ENCODE measurements at regions not wholly inside any gene's neighbourhood (a gene's known extent, or its start where the extent isn't known, plus 50 kb on each side); places are given as distances from the start of the nearest gene placed in this dataset.
"Not testable (repeated sequence)": the region's sequence is repeated elsewhere in the genome, so short reads cannot be mapped to it uniquely, and the experiment has no call there.

- DNase-seq (ENCODE audit: extremely low spot score, insufficient read length, low read depth): no peak
- FAIRE-seq: no peak
Measured at GRCh38 chr16:64116151-64116550, 1005.7 kb downstream of the CDH11 start.

- DNase-seq (ENCODE audit: extremely low spot score, insufficient read length, low read depth): no peak
- no peak for FAIRE-seq
Measured at GRCh38 chr16:64109241-64109640, 1012.6 kb downstream of the CDH11 start.

- no peak for FAIRE-seq
- no peak for DNase-seq (ENCODE audit: extremely low spot score, insufficient read length, low read depth)
Measured at GRCh38 chr16:64102654-64103053, 1019.2 kb downstream of the CDH11 start.

- FAIRE-seq (no peak), DNase-seq (ENCODE audit: extremely low spot score, insufficient read length, low read depth) (no peak)
Measured at GRCh38 chr16:64098451-64098850, 1023.4 kb downstream of the CDH11 start.

- FAIRE-seq: no peak
- no peak for DNase-seq (ENCODE audit: extremely low spot score, insufficient read length, low read depth)
Measured at GRCh38 chr16:64096689-64097088, 1025.2 kb downstream of the CDH11 start.

GRCh38 chr16:64094992-64095634 is 1026.8 kb downstream of the CDH11 start:
- no peak for FAIRE-seq
- DNase-seq (ENCODE audit: extremely low spot score, insufficient read length, low read depth): no peak

GRCh38 chr16:64094181-64094965 is 1027.5 kb downstream of the CDH11 start:
- DNase-seq (ENCODE audit: extremely low spot score, insufficient read length, low read depth): no peak

GRCh38 chr16:64092271-64092670 is 1029.6 kb downstream of the CDH11 start:
- FAIRE-seq: no peak

More at GRCh38 chr16:64094181-64094965, 1027.5 kb downstream of the CDH11 start:
- FAIRE-seq: no peak

GRCh38 chr16:64090327-64090726 is 1031.5 kb downstream of the CDH11 start:
- DNase-seq (ENCODE audit: extremely low spot score, insufficient read length, low read depth) (no peak), FAIRE-seq (no peak)

More at GRCh38 chr16:64092271-64092670, 1029.6 kb downstream of the CDH11 start:
- no peak for DNase-seq (ENCODE audit: extremely low spot score, insufficient read length, low read depth)

GRCh38 chr16:64089697-64090096 is 1032.2 kb downstream of the CDH11 start:
- FAIRE-seq (no peak), DNase-seq (ENCODE audit: extremely low spot score, insufficient read length, low read depth) (no peak)

GRCh38 chr16:64088838-64089237 is 1033.0 kb downstream of the CDH11 start:
- DNase-seq (ENCODE audit: extremely low spot score, insufficient read length, low read depth) (no peak), FAIRE-seq (no peak)

GRCh38 chr16:64085296-64085695 is 1036.6 kb downstream of the CDH11 start:
- DNase-seq (ENCODE audit: extremely low spot score, insufficient read length, low read depth) (no peak), FAIRE-seq (no peak)

- DNase-seq (ENCODE audit: extremely low spot score, insufficient read length, low read depth): no peak
Measured at GRCh38 chr16:64084706-64085105, 1037.2 kb downstream of the CDH11 start.

GRCh38 chr16:64083428-64084129 is 1038.3 kb downstream of the CDH11 start:
- no peak for FAIRE-seq
- DNase-seq (ENCODE audit: extremely low spot score, insufficient read length, low read depth): no peak

More at GRCh38 chr16:64084706-64085105, 1037.2 kb downstream of the CDH11 start:
- FAIRE-seq: no peak

GRCh38 chr16:64077242-64077641 is 1044.6 kb downstream of the CDH11 start:
- no peak for DNase-seq (ENCODE audit: extremely low spot score, insufficient read length, low read depth)
- FAIRE-seq: no peak

- no peak for FAIRE-seq
- no peak for DNase-seq (ENCODE audit: extremely low spot score, insufficient read length, low read depth)
Measured at GRCh38 chr16:64074706-64075105, 1047.2 kb downstream of the CDH11 start.

GRCh38 chr16:64072131-64072730 is 1049.6 kb downstream of the CDH11 start:
- DNase-seq (ENCODE audit: extremely low spot score, insufficient read length, low read depth); FAIRE-seq: not testable (repeated sequence)

- no peak for DNase-seq (ENCODE audit: extremely low spot score, insufficient read length, low read depth)
- no peak for FAIRE-seq
Measured at GRCh38 chr16:64065523-64065922, 1056.3 kb downstream of the CDH11 start.

- FAIRE-seq (no peak), DNase-seq (ENCODE audit: extremely low spot score, insufficient read length, low read depth) (no peak)
Measured at GRCh38 chr16:64061621-64062020, 1060.2 kb downstream of the CDH11 start.

GRCh38 chr16:64060631-64061030 is 1061.2 kb downstream of the CDH11 start:
- FAIRE-seq (no peak), DNase-seq (ENCODE audit: extremely low spot score, insufficient read length, low read depth) (no peak)
